ENCODE measurements at regions not wholly inside any gene's neighbourhood (a gene's known extent, or its start where the extent isn't known, plus 50 kb on each side); places are given as distances from the start of the nearest gene placed in this dataset.

- no peak for DNase-seq
- no peaks in the 10 kb centered on the region for H3K4me1 ChIP-seq (ENCODE audit: control insufficient read depth, insufficient read depth, low read length)
- no peaks in the 10 kb centered on the region for H3K36me3 Mint-ChIP-seq
- no peak for TF ChIP-seq CTCF (IDR thresholded peaks at IDR 0.05)
- no peaks in the 10 kb centered on the region for H3K9me3 Mint-ChIP-seq
- WGBS (ENCODE audit: insufficient coverage) = 97% methylated on average over 4 of the region's 5 CpGs
- H3K27ac Mint-ChIP-seq = no peak overlapping the region
- no peaks in the 10 kb centered on the region for H3K4me1 Mint-ChIP-seq
- H3K27ac ChIP-seq (ENCODE audit: low read length) = no peak overlapping the region
- H3K4me3 Mint-ChIP-seq = no peak overlapping the region
- intact Hi-C loops (cut with micrococcal nuclease) = no loop called here
- H3K4me3 ChIP-seq (ENCODE audit: low read length) = no peak overlapping the region
- no peak for ATAC-seq
- no peaks in the 10 kb centered on the region for H3K36me3 ChIP-seq (ENCODE audit: control insufficient read depth, insufficient read depth, low read length)
- H3K9me3 ChIP-seq (ENCODE audit: control insufficient read depth, insufficient read depth, low read length) = no peaks in the 10 kb centered on the region
- no peaks in the 10 kb centered on the region for H3K27me3 ChIP-seq (ENCODE audit: control insufficient read depth, insufficient read depth, low read length)
- H3K27me3 Mint-ChIP-seq (ENCODE audit: low read depth in 2 of 2) = peaks cover 24 to 67% of the 10 kb centered on the region in 2 donors
Observed at GRCh38 chr4:108331905-108332632, 163.3 kb upstream of the LEF1 start.

GRCh38 chr4:108328383-108328732, 159.6 kb upstream of the LEF1 start:
- H3K36me3 ChIP-seq (ENCODE audit: control insufficient read depth, insufficient read depth, low read length) = no peaks in the 10 kb centered on the region
- H3K9me3 ChIP-seq (ENCODE audit: control insufficient read depth, insufficient read depth, low read length) = no peaks in the 10 kb centered on the region
- intact Hi-C loops (cut with micrococcal nuclease) = no loop called here
- no peaks in the 10 kb centered on the region for H3K4me1 ChIP-seq (ENCODE audit: control insufficient read depth, insufficient read depth, low read length)
- no peak overlapping the region for H3K4me3 ChIP-seq (ENCODE audit: low read length)
- 65% methylated on average over 2 of the region's 2 CpGs for WGBS (ENCODE audit: insufficient coverage)
- Mint-ChIP-seq H3K4me3 (no peak overlapping the region), H3K9me3 (no peaks in the 10 kb centered on the region), H3K36me3 (no peaks in the 10 kb centered on the region), H3K4me1 (no peaks in the 10 kb centered on the region), H3K27me3 (ENCODE audit: low read depth in 2 of 2) (peaks cover 25 to 65% of the 10 kb centered on the region in 2 donors), H3K27ac (no peak overlapping the region)
- TF ChIP-seq CTCF (IDR thresholded peaks at IDR 0.05) = no peak
- DNase-seq = no peak
- ATAC-seq = no peak
- no peaks in the 10 kb centered on the region for H3K27me3 ChIP-seq (ENCODE audit: control insufficient read depth, insufficient read depth, low read length)
- H3K27ac ChIP-seq (ENCODE audit: low read length) = no peak overlapping the region

- Histone ChIP-seq H3K36me3 (ENCODE audit: control insufficient read depth, insufficient read depth, low read length) (no peaks in the 10 kb centered on the region), H3K9me3 (ENCODE audit: control insufficient read depth, insufficient read depth, low read length) (no peaks in the 10 kb centered on the region), H3K27me3 (ENCODE audit: control insufficient read depth, insufficient read depth, low read length) (no peaks in the 10 kb centered on the region), H3K27ac (ENCODE audit: low read length) (no peak overlapping the region), H3K4me1 (ENCODE audit: control insufficient read depth, insufficient read depth, low read length) (no peaks in the 10 kb centered on the region), H3K4me3 (ENCODE audit: low read length) (no peak overlapping the region)
- ATAC-seq (no peak), DNase-seq (no peak)
- Mint-ChIP-seq H3K9me3 (no peaks in the 10 kb centered on the region), H3K4me1 (no peaks in the 10 kb centered on the region), H3K27me3 (ENCODE audit: low read depth in 2 of 2) (peaks cover 22 to 60% of the 10 kb centered on the region in 2 donors), H3K36me3 (no peaks in the 10 kb centered on the region), H3K4me3 (no peak overlapping the region), H3K27ac (no peak overlapping the region)
- intact Hi-C loops (cut with micrococcal nuclease) = no loop called here
- 76% methylated on average over 7 of the region's 7 CpGs for WGBS (ENCODE audit: insufficient coverage)
- TF ChIP-seq CTCF (IDR thresholded peaks at IDR 0.05) = no peak
Observed at GRCh38 chr4:108327642-108328382, 159.1 kb upstream of the LEF1 start.
